Erythroblast (primary cell): ENCODE measurements at regions not wholly inside any gene's neighbourhood (a gene's known extent, or its start where the extent isn't known, plus 50 kb on each side); places are given as distances from the start of the nearest gene placed in this dataset.

ENCODE experiments used
- GATA1 ChIP-seq: IDR thresholded peaks from 2 replicates; pipeline ENCODE4 v1.6.1; 2011; ENCODE audit warnings: low read depth, mild to moderate bottlenecking, control low read depth, low read length, moderate library complexity
- POLR2A ChIP-seq: IDR thresholded peaks from 2 replicates; pipeline ENCODE4 v1.6.1; 2011; ENCODE audit warnings: mild to moderate bottlenecking, low read length

- TF ChIP-seq POLR2A: no peak
- TF ChIP-seq GATA1: no peak
Measured at GRCh38 chr3:187889601-187890404, 144.5 kb upstream of the BCL6 start.
